Heart right ventricle (tissue), 16 donors: ENCODE measurements at regions not wholly inside any gene's neighbourhood (a gene's known extent, or its start where the extent isn't known, plus 50 kb on each side); places are given as distances from the start of the nearest gene placed in this dataset.

ENCODE experiments used
- ATAC-seq, 8 donors: fragments of 200-7000 bp; cut with Tn5 transposase; one replicate each; pipeline ENCODE4 v1.9.1; 2020; ENCODE audit warnings: mild to moderate bottlenecking in 8 of 8, moderate library complexity in 8 of 8, moderate number of reproducible peaks in 1 of 8
- DNase-seq, 2 donors: peaks; one replicate each; pipeline ENCODE4 v3.0.0-alpha.2; 2020
- H3K27ac ChIP-seq, 10 donors: fragments of 200-600 bp; sonication (generic) in 2 of 10; one replicate each; pipeline versions ENCODE4 v1.5.0 to v1.8.0; 2020 to 2022; ENCODE audit warnings: mild to moderate bottlenecking in 3 of 10
- H3K27me3 ChIP-seq, 7 donors: fragments of 200-600 bp; one replicate each; pipeline ENCODE4 v1.8.0; 2021 to 2022; ENCODE audit warnings: mild to moderate bottlenecking in 2 of 7
- H3K36me3 ChIP-seq, 9 donors: fragments of 200-600 bp; sonication (generic) in 1 of 9; one replicate each; pipeline versions ENCODE4 v1.5.0 to v1.8.0; 2020 to 2022; ENCODE audit warnings: mild to moderate bottlenecking in 2 of 9
- H3K4me1 ChIP-seq, 9 donors: fragments of 200-600 bp; sonication (generic) in 1 of 9; one replicate each; pipeline versions ENCODE4 v1.5.0 to v1.8.0; 2020 to 2022; ENCODE audit warnings: mild to moderate bottlenecking in 4 of 9
- H3K4me3 ChIP-seq, 10 donors: fragments of 200-600 bp; sonication (generic) in 2 of 10; one replicate each; pipeline versions ENCODE4 v1.5.0 to v1.8.0; 2020 to 2022; ENCODE audit warnings: mild to moderate bottlenecking in 7 of 10, moderate library complexity in 2 of 10
- H3K9me3 ChIP-seq, 11 donors: fragments of 200-600 bp in 10 of 11; sonication (generic) in 2 of 11; one replicate each; pipeline versions ENCODE4 v1.5.0 to v1.8.0; 2013 to 2022; ENCODE audit warnings: mild to moderate bottlenecking in 2 of 11, control low read depth in 1 of 11, moderate library complexity in 1 of 11
- WGBS, 2 donors: extraction: QIAGEN DNeasy Blood & Tissue Kit; methylation state at CpG; one replicate each; pipeline ENCODE4 v1.1.7; 2013; ENCODE audit warnings: inconsistent platforms in 1 of 2; 5-methylcytosine and 5-hydroxymethylcytosine counted together
- intact Hi-C, 10 donors: fragments of 100-400 bp; cut with DNase I; formaldehyde crosslinking; loops; one replicate each; pipeline versions ENCODE4 v1.11.1 to v1.14.2; 2022
- TF ChIP-seq, protein P1 (sequence below), 9 donors: fragments of 200-600 bp; sonication (generic) in 2 of 9; IDR thresholded peaks; one replicate each; pipeline versions ENCODE4 v1.5.0 to v1.8.0; 2021 to 2022; ENCODE audit warnings: antibody characterized with exemption in 9 of 9, mild to moderate bottlenecking in 5 of 9, moderate library complexity in 1 of 9
- donor health status: Arrhythmogenic right ventricular cardiomyopathy.
- donor health status: ischemic (EF 13 %, LVEDD 7.1; RV severe dilation, severe dysfunction).
- donor health status: healthy with polysubstance abuse.
- donor health status: DM: no; HTN: yes; CAD: no.
- donor health status: DM: no; HTN: no; CAD: no.
- donor health status: ischemic (EF 25% LVEDD 6.9; RV normal size, moderate dysfunction).
- donor health status: ischemic (EF 25% LVEDD 5.7; RV mildly dilated, moderate dysfunction).
- donor health status: healthy.
- donor health status: DM: yes; HTN: yes; CAD: no.
- donor health status: Ischemic cardiomyopathy.
- donor health status: ischemic (EF 35%, LVEDD 5.7; RV mildly dilated, moderate dysfunction).
- donor health status: nonischemic (EF 11% LVEDD 7.7; RV severe dilation, severe dysfunction).
- donor health status: DM: yes; HTN: yes; CAD: no.
- donor health status: PGD.
- donor health status: ischemic (EF 29% LVEDD 5.4; RV normal size, mild dysfunction).
- donor health status: nonischemic (EF 23%, LVEDD 6.1; RV moderate dilation, normal function).

DNA sequence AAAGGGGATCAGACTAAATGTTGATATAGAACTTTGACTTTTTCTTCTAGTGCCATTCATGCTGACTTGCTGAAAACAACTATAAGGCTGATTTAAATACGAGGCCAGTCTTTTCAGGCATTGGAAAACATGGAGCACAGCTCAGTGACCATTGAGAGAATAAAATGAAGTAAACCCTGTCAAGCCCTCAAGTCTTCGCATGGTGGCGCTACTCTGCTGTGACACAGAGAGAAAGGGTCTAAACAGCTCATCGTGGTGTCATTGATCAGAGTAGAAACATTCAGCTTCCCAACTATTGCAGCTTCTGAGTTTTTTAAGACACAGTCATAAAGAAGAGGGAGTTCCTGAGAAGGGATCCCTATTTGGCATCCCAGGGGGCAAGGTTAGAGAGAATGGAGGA, 716.2 kb downstream of the DIPK2A start:
- no peaks in the 10 kb centered on the region for H3K4me1 ChIP-seq
- H3K9me3 ChIP-seq, result peaks cover 0 to 7% (median 0%) of the 10 kb centered on the region in 11 donors
- TF ChIP-seq, protein P1, sequence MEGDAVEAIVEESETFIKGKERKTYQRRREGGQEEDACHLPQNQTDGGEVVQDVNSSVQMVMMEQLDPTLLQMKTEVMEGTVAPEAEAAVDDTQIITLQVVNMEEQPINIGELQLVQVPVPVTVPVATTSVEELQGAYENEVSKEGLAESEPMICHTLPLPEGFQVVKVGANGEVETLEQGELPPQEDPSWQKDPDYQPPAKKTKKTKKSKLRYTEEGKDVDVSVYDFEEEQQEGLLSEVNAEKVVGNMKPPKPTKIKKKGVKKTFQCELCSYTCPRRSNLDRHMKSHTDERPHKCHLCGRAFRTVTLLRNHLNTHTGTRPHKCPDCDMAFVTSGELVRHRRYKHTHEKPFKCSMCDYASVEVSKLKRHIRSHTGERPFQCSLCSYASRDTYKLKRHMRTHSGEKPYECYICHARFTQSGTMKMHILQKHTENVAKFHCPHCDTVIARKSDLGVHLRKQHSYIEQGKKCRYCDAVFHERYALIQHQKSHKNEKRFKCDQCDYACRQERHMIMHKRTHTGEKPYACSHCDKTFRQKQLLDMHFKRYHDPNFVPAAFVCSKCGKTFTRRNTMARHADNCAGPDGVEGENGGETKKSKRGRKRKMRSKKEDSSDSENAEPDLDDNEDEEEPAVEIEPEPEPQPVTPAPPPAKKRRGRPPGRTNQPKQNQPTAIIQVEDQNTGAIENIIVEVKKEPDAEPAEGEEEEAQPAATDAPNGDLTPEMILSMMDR (IDR thresholded peaks at IDR 0.05), result no peak
- intact Hi-C loops, result no loop called here
- H3K4me3 ChIP-seq, result no peak overlapping the region
- no peaks in the 10 kb centered on the region for H3K27me3 ChIP-seq
- no peaks in the 10 kb centered on the region for H3K36me3 ChIP-seq
- no peak for ATAC-seq
- WGBS, 2 donors, result 62 to 66% methylated on average over 4 of the region's 4 CpGs
- DNase-seq, result no peak
- no peak overlapping the region for H3K27ac ChIP-seq

DNA sequence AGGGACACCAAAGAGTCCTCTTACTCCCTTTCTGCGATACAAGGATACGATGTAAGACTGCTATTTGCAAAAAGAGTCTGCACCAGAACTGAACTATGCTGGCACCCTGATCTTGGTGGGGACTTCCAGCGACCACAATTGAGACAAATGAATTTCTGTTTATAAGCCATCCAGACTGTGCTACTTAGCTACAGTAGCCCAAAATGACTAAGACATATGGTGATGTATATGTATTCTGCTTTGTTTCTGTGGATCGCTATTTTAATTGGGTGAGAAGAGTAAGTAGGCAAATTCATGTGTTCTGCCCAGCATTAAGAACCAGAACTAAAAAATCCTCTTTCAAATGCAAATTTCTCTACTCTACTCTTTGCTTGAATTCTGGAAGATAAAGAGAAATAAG, 720.9 kb downstream of the DIPK2A start:
- DNase-seq (no peak), ATAC-seq (no peak)
- Histone ChIP-seq H3K4me1 (no peaks in the 10 kb centered on the region), H3K9me3 (peaks cover 0 to 10% (median 0%) of the 10 kb centered on the region in 11 donors), H3K27me3 (no peaks in the 10 kb centered on the region), H3K4me3 (no peak overlapping the region), H3K27ac (no peak overlapping the region), H3K36me3 (no peaks in the 10 kb centered on the region)
- TF ChIP-seq, protein P1 (IDR thresholded peaks at IDR 0.05), result no peak
- 88 to 96% methylated on average over 4 of the region's 4 CpGs for WGBS, 2 donors
- intact Hi-C loops, result no loop called here

DNA sequence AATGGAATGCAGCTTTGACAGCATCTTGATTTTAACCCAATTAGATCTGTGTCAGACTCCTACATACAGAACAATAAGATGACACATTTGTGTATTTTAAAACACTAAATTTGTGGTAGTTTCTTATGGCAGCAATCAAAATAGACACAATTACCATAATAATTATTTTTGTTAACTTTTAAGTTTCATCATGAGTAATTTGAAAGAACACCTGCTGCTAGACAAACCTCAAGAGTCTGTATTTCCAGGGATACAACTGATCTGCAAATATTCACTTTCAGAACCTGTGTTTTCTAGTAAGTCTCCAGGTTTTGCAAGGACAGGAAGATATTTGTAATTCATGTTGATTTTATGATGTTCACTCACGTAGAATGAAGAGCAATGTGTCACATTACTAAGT, 736.8 kb downstream of the DIPK2A start:
- no peak overlapping the region for H3K4me3 ChIP-seq
- peaks cover 0 to 6% (median 0%) of the 10 kb centered on the region in 11 donors for H3K9me3 ChIP-seq
- WGBS, 2 donors, result 71 to 83% methylated on average over 1 of the region's 1 CpG
- intact Hi-C loops, result no loop called here
- no peaks in the 10 kb centered on the region for H3K36me3 ChIP-seq
- no peaks in the 10 kb centered on the region for H3K4me1 ChIP-seq
- TF ChIP-seq, protein P1 (IDR thresholded peaks at IDR 0.05), result no peak
- ATAC-seq (no peak), DNase-seq (no peak)
- no peaks in the 10 kb centered on the region for H3K27me3 ChIP-seq
- no peak overlapping the region for H3K27ac ChIP-seq

DNA sequence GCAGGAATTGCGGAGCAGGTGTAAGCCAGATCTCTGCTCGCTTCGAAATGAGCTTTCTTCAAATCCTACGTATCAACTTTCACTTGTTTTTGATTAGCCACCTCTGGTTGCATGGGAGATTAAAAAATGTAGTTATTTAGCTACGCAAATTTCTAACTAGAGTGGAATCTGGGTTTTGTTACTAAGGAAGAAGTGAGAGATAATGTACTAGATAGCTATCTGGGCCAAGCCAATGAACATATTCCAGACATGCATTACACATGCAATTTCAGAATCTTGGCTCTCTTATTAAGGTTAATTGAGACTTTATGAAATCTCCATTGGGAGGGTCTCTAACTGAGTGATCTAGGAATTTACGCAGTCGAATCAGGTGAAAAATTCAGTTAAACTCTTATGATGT, 765.7 kb downstream of the DIPK2A start:
- Histone ChIP-seq H3K4me3 (no peak overlapping the region), H3K27me3 (no peaks in the 10 kb centered on the region), H3K27ac (no peak overlapping the region), H3K36me3 (no peaks in the 10 kb centered on the region), H3K4me1 (no peaks in the 10 kb centered on the region), H3K9me3 (no peaks in the 10 kb centered on the region)
- no peak for DNase-seq
- intact Hi-C loops, result no loop called here
- TF ChIP-seq, protein P1 (IDR thresholded peaks at IDR 0.05), result no peak
- WGBS, 2 donors, result 89 to 95% methylated on average over 7 of the region's 7 CpGs
- ATAC-seq, result no peak
